Left colon (tissue), 2 donors: ENCODE measurements at regions not wholly inside any gene's neighbourhood (a gene's known extent, or its start where the extent isn't known, plus 50 kb on each side); places are given as distances from the start of the nearest gene placed in this dataset.
"Not testable (repeated sequence)": the region's sequence is repeated elsewhere in the genome, so short reads cannot be mapped to it uniquely, and the experiment has no call there.

Source experiments
- ATAC-seq: fragments of 200-7000 bp; cut with Tn5 transposase; one replicate; pipeline ENCODE4 v1.9.1; 2020; ENCODE audit warnings: mild to moderate bottlenecking, moderate library complexity
- DNase-seq, 2 donors: peaks; one replicate each; pipeline ENCODE4 v3.0.0-alpha.2; 2020
- intact Hi-C, 2 donors: fragments of 100-400 bp; cut with DNase I in 1 of 2; cut with micrococcal nuclease in 1 of 2; formaldehyde crosslinking; loops; one replicate each; pipeline versions ENCODE4 v1.11.2 to v1.14.0; 2022; cut with DNase I, micrococcal nuclease
- donor health status: DM: no; HTN: no; CAD: no.
- donor health status: DM: yes; HTN: yes; CAD: no.

DNA sequence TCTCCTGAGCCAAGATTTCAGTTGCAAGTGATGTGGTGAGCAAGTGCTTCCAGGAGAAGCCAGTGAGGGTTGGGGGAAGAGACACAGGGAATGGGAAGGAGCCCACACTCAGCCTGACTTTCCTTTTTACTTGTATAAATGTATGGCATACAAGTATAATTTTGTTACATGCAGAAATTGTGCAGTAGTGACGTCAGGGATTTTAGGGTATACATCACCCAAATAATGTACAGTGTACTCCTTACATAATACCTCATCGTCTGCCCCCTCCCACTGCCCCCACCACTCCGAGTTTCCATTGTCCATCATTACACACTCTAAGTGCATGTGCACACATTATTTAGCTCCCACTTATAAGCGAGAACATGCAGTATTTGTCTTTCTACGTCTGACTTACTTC, 68.7 kb upstream of the GBA3 start:
- DNase-seq, ATAC-seq, intact Hi-C loops: not testable (repeated sequence)

DNA sequence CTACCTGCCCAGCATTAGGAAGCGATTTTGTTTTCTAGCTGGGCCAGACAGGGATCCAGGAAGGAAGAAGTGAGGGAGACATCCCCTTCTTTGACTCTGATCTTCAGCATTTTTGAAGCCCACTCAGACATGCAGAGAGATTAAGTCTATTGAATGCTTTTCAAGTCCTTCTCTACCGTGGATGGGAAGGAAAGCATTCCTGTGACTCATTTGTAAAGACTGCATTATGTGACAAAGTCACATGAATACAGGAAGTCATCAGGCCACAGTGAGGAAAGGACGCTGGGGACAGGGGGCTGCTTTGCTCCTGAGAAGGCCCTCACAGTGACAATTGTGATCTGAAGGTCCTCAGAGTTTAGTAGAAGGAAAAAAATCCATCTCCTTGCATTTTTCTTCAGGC, 67.4 kb upstream of the GBA3 start:
- DNase-seq (no peak), ATAC-seq (no peak)
- intact Hi-C loops = no loop called here

GRCh38 chr4:22627851-22628250, 64.9 kb upstream of the GBA3 start:
- ATAC-seq, DNase-seq, intact Hi-C loops: not testable (repeated sequence)

DNA sequence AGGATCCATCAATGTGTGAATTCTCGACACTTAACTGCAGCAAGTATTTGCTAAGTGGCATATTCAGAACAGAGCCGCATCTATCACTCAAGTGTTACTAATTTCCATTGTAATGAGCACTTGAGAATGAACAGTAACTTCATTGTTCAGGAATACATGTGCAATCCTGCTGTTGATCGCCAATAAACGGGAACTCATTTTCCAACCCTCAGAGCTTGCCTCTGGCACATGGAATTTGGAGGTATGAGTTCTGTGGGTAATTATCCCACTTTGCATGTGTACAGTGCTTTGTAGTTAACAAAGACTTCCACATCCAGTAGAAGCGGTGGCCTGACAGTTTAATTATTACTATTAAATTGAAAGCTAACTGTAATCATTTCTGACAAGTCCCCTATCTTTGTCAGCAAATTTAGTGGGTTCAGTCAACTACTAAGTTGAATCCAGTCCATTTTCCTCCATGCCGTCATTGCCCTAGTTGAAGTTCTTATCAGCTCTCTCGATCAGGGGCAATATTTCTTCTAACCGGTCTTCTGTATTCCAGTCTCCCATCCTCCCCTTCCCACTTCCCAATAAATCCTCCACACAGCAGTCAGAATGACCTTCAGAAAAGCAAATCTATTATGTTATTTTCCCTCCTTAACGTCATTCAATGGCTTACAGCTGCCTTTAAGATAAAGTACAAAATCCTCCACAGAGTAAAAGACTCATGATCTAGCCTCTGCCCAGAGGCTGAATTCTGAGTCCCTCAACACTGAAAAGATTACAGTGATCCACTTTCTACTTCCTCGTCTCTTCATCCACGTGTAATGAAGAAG, 62.4 kb upstream of the GBA3 start:
- intact Hi-C loops, ATAC-seq, DNase-seq: not testable (repeated sequence)

DNA sequence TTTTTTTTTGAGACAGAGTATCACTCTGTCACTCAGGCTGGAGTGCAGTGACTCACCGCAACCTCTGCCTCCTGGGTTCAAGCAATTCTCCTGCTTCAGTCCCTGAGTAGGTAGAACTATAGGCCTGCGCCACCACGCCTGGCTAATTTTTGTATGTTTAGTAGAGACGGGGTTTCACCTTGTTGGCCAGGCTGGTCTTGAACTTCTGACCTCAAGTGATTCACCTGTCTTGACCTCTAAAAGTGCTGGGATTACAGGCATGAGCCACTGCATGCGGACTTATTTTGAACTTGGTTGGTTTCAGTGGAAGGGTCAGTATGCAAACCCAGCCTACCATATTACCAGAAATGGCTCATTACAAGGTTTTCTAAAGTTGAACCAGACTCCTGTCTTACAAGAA, 61.6 kb upstream of the GBA3 start:
- intact Hi-C loops, DNase-seq, ATAC-seq: not testable (repeated sequence)

DNA sequence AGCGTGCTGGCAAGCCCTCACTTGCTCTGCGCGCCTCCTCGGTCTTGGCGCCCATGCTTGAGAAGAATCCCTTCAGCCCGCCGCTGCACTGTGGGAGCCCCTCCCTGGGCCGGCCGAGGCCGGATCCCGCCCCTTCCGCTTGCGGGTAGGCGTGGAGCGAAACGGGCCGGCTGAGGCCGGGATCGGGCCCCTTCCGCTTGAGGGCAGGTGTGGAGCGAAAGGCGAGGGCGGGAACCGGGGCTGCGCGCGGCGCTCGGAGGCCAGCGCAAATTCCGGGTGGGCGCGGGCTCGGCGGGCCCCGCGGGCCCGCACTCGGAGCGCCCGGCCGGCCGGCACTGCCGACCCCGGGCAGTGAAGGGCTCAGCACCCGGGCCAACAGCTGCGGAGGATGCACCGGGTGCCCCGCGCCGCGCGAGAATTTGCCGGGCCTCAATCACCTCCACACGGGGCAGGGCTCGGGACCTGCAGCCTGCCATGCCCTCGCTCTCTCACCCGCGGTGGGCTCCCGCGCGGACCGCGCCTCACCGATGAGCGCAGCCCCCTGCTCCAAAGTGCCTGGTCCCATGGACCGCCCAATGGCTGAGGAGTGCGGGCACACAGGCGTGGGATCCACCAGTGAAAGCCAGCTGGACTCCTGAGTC, 58.1 kb upstream of the GBA3 start:
- ATAC-seq = peak; percentile 74

GRCh38 chr4:22635182-22635549, 57.6 kb upstream of the GBA3 start:
- intact Hi-C loops, DNase-seq, ATAC-seq: not testable (repeated sequence)

More for the DNA sequence above, 58.1 kb upstream of the GBA3 start:
- peak in 1 of 2 donors; percentile 5 for DNase-seq
- intact Hi-C loops = no loop called here

DNA sequence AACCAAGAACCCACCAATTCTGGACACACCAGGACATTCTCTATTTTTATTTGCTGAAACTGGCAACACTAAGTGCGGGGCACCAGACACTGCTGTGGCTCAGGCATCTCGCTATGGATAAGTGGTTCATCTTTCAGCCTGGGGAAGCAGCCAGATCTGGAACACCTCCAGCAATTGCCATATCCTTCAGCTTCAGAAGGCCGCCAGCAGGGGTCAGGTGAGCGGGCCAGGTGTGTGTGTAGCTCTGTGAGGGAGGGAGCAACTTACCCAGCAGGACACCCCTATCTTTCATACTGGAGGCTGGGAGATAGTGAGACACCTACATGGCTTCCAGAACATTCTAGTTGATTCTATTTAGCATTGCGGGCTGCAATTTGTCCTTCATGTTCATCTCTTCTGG, 57.0 kb upstream of the GBA3 start:
- no peak for DNase-seq
- no peak for ATAC-seq
- intact Hi-C loops = no loop called here

DNA sequence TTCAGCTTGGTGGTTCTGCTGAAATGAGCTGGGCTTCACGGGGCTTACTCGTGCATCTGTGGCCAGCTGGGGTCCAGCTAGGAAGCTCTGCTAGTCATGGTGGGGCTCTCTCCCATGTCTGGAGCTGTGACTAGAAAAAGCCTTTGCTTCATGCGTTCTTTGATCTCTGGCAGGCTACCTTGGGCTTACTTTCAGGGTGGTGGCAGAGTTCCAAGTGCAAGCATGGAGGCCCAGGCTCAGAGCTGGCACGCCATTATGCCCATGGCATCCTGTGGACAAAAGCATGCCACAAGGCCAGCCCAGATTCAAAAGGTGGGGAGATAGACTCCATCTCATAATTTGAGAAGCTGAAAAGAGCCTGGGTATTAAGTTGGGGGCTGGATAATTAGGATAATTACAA, 55.4 kb upstream of the GBA3 start:
- no peak for DNase-seq
- no peak for ATAC-seq
- intact Hi-C loops = no loop called here
